HG03354 (cell line): ENCODE measurements at regions not wholly inside any gene's neighbourhood (a gene's known extent, or its start where the extent isn't known, plus 50 kb on each side); places are given as distances from the start of the nearest gene placed in this dataset.

ENCODE experiments used
- ATAC-seq: cut with Tn5 transposase; IDR thresholded peaks from one replicate; pipeline ENCODE4 v1.9.1; 2021; ENCODE audit warnings: mild to moderate bottlenecking; ENCODE audit not compliant: unreplicated experiment, poor library complexity, severe bottlenecking

GRCh38 chr4:14888790-14889572 is 113.3 kb upstream of the CPEB2 start:
- ATAC-seq: no peak

- no peak for ATAC-seq
These were observed 109.7 kb upstream of the CPEB2 start for GRCh38 chr4:14892563-14892962.

GRCh38 chr4:14893713-14894112 is 108.6 kb upstream of the CPEB2 start:
- no peak for ATAC-seq

GRCh38 chr4:14894392-14895292 is 107.6 kb upstream of the CPEB2 start:
- no peak for ATAC-seq

- ATAC-seq: no peak
These were observed 105.6 kb upstream of the CPEB2 start for GRCh38 chr4:14896656-14897175.

- ATAC-seq: no peak
These were observed 105.1 kb upstream of the CPEB2 start for GRCh38 chr4:14897217-14897616.

- ATAC-seq: no peak
These were observed 103.3 kb upstream of the CPEB2 start for GRCh38 chr4:14898989-14899388.

- no peak for ATAC-seq
These were observed 99.9 kb upstream of the CPEB2 start for GRCh38 chr4:14902342-14902741.

- no peak for ATAC-seq
These were observed 99.0 kb upstream of the CPEB2 start for GRCh38 chr4:14903321-14903720.

GRCh38 chr4:14906805-14907204 is 95.5 kb upstream of the CPEB2 start:
- ATAC-seq: no peak

GRCh38 chr4:14908635-14909034 is 93.6 kb upstream of the CPEB2 start:
- no peak for ATAC-seq

- ATAC-seq: no peak
These were observed 91.9 kb upstream of the CPEB2 start for GRCh38 chr4:14910411-14910810.

- ATAC-seq: no peak
These were observed 89.9 kb upstream of the CPEB2 start for GRCh38 chr4:14912426-14912825.

- no peak for ATAC-seq
These were observed 87.3 kb upstream of the CPEB2 start for GRCh38 chr4:14915018-14915417.

GRCh38 chr4:14916554-14917297 is 85.6 kb upstream of the CPEB2 start:
- ATAC-seq: no peak

GRCh38 chr4:14917298-14917633 is 85.0 kb upstream of the CPEB2 start:
- ATAC-seq: no peak

- no peak for ATAC-seq
These were observed 83.9 kb upstream of the CPEB2 start for GRCh38 chr4:14918336-14918735.

GRCh38 chr4:14919785-14920184 is 82.5 kb upstream of the CPEB2 start:
- ATAC-seq: no peak

- no peak for ATAC-seq
These were observed 82.0 kb upstream of the CPEB2 start for GRCh38 chr4:14920237-14920636.

GRCh38 chr4:14920759-14921320 is 81.4 kb upstream of the CPEB2 start:
- no peak for ATAC-seq
